GM19397 (cell line): ENCODE measurements at regions not wholly inside any gene's neighbourhood (a gene's known extent, or its start where the extent isn't known, plus 50 kb on each side); places are given as distances from the start of the nearest gene placed in this dataset.
"Not testable (repeated sequence)": the region's sequence is repeated elsewhere in the genome, so short reads cannot be mapped to it uniquely, and the experiment has no call there.

Source experiments
- ATAC-seq: cut with Tn5 transposase; IDR thresholded peaks from one replicate; pipeline ENCODE4 v1.9.1; 2021; ENCODE audit warnings: mild to moderate bottlenecking, moderate library complexity; ENCODE audit not compliant: unreplicated experiment

- ATAC-seq: no peak
Observed at GRCh38 chr2:187985195-187985594, 306.5 kb upstream of the GULP1 start.

DNA sequence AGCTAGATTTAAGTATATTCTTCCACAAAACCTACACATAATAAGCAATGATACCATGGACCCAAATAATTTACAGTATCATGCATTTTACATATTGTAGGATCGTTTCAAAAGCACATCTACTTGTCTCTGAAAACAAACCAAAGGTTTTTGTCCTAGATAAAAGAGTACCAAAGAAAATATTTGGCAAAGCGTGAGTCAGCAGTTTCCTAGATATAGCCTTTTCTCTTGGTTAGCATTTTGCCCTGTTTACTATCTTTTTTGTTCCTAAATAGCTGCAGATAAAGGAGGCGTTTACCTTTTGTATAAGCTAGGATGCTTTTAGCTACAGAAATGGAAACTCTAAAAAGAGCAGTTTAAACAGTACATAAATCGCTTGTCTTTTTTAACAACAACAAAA lies 305.8 kb upstream of the GULP1 start:
- ATAC-seq: no peak

GRCh38 chr2:187986390-187987105 lies 305.1 kb upstream of the GULP1 start:
- no peak for ATAC-seq

- no peak for ATAC-seq
Observed at GRCh38 chr2:187988348-187988747, 303.3 kb upstream of the GULP1 start.

- no peak for ATAC-seq
Observed at GRCh38 chr2:187989925-187990623, 301.6 kb upstream of the GULP1 start.

DNA sequence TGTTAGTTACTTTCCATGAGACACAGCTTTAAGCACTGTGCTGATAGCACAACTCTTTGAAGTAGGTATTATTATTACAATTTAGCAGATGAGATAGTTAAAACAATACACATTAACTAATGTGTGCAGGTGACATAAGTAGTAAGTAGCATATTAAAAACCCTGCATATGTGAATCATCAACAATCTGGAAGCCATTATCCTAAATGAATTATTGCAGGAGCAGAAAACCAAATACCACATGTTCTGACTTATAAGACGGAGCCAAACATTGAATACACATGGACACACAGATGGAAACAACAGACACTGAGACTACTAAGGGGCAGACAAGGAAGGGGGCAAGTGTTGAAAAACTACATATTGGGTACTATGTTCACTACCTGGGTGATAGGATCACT lies 300.3 kb upstream of the GULP1 start:
- ATAC-seq: no peak

DNA sequence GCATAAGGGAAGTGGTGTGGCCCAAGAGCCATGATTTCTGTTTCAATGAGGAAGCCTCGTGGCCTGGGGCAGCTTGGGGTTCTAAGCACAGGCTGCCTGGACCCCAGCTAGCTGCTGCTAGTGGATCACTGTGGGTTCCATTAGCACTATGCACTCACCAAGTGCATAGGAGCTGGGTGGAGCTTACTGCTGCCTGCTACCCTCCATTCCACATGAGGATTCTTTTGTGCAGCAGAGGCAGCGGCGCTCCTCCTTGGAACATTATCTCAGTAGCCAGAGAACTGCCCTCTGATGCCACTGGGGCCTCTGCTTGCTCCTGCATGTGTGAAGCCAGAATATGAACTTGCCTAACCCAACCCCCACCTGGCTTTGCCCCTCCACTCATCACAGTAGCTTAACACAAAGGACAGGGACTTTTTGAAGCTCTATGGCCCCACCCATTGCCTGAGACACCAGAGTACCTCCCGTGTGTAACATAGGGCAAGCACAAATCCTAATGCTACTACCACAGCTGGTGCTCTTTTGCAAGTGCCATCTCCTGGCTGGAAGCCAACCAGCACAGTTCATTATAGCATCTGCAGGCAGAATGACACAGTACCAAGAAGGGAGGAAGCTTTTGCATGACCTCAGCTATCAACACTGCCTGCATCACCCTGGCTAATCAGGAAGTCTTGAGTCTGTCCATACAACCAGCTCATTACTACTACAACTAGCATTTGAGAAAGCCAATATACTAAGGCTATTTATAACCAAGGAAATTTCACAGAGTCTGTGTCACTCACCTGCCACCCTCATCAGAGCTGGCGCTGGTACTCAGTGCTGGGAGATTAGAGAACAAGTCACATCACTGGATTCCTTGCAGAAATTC lies 297.0 kb upstream of the GULP1 start:
- ATAC-seq: no peak

GRCh38 chr2:187995556-187995955 lies 296.1 kb upstream of the GULP1 start:
- ATAC-seq: no peak

GRCh38 chr2:187996630-187997029 lies 295.0 kb upstream of the GULP1 start:
- ATAC-seq: no peak

DNA sequence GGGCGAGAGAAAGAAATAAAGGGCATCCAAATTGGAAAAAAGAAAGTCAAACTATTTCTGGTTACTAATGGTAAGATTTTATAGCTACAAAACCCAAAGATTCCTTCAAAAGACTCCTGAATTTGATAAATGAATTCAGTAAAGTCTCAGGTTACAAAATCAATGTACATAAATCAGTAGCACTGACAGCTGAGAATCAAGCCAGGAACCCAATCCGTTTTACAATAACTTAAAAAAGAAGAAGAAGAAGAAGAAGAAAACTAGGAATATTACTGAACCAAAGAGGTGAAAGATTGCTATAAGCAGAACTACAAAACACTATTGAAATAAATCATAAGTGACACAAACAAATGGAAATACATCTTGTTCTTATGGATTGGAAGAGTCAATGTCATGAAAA lies 291.5 kb upstream of the GULP1 start:
- ATAC-seq: no peak

DNA sequence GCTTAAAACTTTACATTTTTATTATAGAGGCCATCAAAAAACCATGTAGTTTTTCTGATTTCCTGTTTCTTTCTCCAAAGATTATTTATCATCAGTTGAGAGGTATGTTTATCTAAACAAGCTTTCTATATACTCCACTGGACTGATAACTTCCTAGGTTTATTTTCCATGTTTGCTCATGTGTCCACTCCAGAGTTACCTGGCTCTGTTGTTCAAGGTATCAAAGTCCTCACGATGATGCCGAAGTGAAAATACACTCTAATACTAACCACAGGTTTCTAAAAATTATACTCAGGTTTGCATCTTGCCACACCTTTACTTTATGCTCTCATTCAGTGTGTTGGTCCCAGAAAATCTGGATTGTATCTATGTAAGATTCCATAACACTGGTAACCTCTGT lies 287.9 kb upstream of the GULP1 start:
- ATAC-seq: no peak

DNA sequence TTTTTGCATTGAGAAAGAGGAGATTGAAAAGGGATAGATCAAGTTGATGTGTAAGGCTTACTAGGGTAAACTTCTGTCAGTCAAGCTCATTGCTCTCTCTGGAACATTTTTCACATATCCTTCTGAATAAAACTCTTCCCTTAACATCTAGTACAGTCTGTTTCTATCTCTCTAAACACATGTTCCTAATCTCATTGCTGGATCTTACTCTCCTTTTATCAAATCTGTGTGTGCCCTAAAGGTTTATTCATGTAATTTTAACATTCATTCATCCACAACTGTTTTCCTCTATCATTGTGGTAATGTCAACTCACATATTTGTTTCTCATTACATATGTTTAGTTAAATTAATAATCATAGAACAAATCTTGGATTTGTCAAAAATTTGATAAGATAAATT lies 277.9 kb upstream of the GULP1 start:
- ATAC-seq: no peak

DNA sequence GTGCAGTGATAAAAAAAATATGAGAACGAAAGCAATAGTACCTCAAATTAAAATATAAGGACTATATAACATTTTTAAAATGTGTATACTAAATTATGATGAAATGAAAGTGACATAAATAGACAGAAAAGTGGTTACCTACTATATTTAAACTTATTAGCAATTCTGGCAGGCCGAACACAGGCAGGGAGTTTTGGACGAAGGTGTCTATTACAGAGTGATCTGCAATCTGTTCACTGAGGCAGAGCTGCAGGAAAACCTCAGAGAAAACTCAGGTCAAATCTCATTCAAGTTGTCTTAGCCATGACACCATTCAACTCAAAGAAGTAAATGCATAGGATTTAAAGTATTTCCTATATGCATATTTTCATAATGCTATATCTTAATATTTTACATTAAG lies 274.8 kb upstream of the GULP1 start:
- ATAC-seq: no peak

- no peak for ATAC-seq
Observed at GRCh38 chr2:188022389-188022788, 269.3 kb upstream of the GULP1 start.

GRCh38 chr2:188023035-188023434 lies 268.6 kb upstream of the GULP1 start:
- no peak for ATAC-seq

- no peak for ATAC-seq
Observed at GRCh38 chr2:188024811-188025210, 266.9 kb upstream of the GULP1 start.

- ATAC-seq: no peak
Observed at GRCh38 chr2:188028739-188029138, 262.9 kb upstream of the GULP1 start.

DNA sequence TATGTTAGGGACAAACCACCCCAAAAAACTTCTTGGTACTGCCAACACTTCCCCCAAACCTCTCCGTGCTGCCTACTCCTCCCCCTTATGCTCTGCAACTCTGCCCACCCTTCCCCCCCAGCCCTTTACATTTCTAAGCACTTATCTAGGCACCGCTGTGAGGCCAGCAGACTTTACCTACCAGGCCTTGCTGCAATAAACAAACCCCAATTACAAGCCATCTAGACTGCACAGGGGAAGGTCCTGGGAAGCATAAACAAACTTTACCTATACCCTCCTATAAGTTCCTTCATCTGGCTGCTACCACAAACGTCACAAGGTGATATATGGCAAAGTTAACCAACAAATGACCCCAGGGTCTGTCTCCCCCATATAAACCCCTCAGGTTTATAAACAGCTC lies 259.4 kb upstream of the GULP1 start:
- ATAC-seq: no peak

- ATAC-seq: no peak
Observed at GRCh38 chr2:188032786-188033185, 258.9 kb upstream of the GULP1 start.

- not testable (repeated sequence) for ATAC-seq
Observed at GRCh38 chr2:188033240-188033639, 258.4 kb upstream of the GULP1 start.

DNA sequence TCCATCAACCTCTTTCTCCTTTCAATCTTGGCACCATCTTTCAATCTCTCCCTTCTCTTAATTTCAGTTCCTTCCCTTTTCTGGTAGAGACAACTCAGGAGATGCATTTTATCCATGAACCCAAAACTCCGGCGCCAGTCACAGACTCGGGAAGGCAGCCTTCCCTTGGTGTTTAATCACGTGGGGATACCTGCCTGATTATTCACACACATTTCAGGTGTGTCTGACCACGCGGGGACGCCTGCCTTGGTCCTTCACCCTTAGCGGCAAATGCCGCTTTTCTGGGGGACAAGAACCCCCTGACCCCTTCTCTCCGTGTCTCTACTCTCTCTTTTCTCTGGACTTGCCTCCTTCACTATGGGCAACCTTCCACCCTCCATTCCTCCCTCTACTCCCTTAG lies 257.6 kb upstream of the GULP1 start:
- not testable (repeated sequence) for ATAC-seq

DNA sequence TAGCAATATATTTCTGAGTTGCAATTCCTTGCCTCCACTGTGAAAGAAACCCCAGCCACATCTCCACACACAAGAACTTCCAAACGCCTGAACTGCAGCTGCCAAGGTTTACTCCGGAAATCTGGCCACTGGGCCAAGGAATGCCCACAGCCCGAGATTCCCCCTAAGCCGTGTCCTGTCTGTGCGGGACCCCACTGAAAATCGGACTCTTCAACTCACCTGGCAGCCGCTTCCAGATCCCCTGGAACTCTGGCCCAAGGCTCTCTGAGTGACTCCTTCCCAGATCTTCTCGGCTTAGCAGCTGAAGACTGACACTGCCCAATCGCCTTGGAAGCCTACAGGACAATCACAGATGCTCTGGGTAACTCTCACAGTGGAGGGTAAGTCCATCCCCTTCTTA lies 256.3 kb upstream of the GULP1 start:
- ATAC-seq: not testable (repeated sequence)
